HCT116 (cell line): ENCODE measurements at regions not wholly inside any gene's neighbourhood (a gene's known extent, or its start where the extent isn't known, plus 50 kb on each side); places are given as distances from the start of the nearest gene placed in this dataset.

Experiments used
- ATAC-seq: fragments of 200-7000 bp; cut with Tn5 transposase; 2 replicates; pipeline ENCODE4 v1.9.1; 2020; ENCODE audit warnings: mild to moderate bottlenecking, moderate library complexity
- BruUV-seq: library from RNA; stranded (reverse); fragments of 400-500 nt; replicated peaks from 2 replicates; lab custom pipeline; 2021; lab: Mats Ljungman, UMichigan
- CTCF ChIA-PET: fragments of 300-600 bp; sonication (Branson Sonifier 250); formaldehyde crosslinking; loops from one replicate; lab custom pipeline; 2021; ENCODE audit warnings: antibody characterized with exemption; lab: Charles Lee
- POLR2A ChIA-PET: fragments of 300-600, 350-600 bp; sonication (Branson Sonifier 250); formaldehyde crosslinking; loops from one replicate; lab custom pipeline; 2021; ENCODE audit warnings: antibody characterized with exemption; lab: Charles Lee
- RAD21 ChIA-PET, 2 experiments: fragments of 300-600 bp; sonication (Branson Sonifier 250); formaldehyde crosslinking; loops; one replicate each; lab custom pipeline; 2023; ENCODE audit warnings: low total read pairs in 2 of 2; ENCODE audit not compliant: uncharacterized antibody in 2 of 2, unreplicated experiment in 2 of 2, low non-redundant PET in 1 of 2; lab: Charles Lee
- DNase-seq: peaks from one replicate; pipeline ENCODE4 v3.0.0-alpha.2; 2010; ENCODE audit warnings: low read depth, low spot score
- H2AFZ ChIP-seq: fragments of 200-600 bp; shearing (Covaris generic), sonication (generic); 2 replicates; pipeline ENCODE4 v1.6.1; 2017; ENCODE audit warnings: low read depth, mixed run types, mixed read lengths, antibody characterized with exemption, low read length; ENCODE audit not compliant: poor library complexity, severe bottlenecking
- H3K27ac ChIP-seq: 2 replicates; pipeline ENCODE4 v1.5.1; 2012; ENCODE audit warnings: low read depth, low read length
- H3K27me3 ChIP-seq: fragments of 200-600 bp; sonication (generic); 2 replicates; pipeline ENCODE4 v1.6.1; 2016; ENCODE audit warnings: mixed run types, low read length, mixed read lengths; ENCODE audit not compliant: insufficient read depth
- H3K36me3 ChIP-seq, 2 experiments: fragments of 200-500 bp in 1 of 2; fragments of 200-600 bp in 1 of 2; sonication (Bioruptor generic) in 1 of 2; sonication (generic) in 1 of 2; 2 replicates each; pipeline versions ENCODE4 v1.5.1 to v1.6.1; 2014 to 2016; ENCODE audit warnings: low read length in 2 of 2, inconsistent platforms in 1 of 2, mixed read lengths in 1 of 2, mixed run types in 1 of 2; ENCODE audit not compliant: insufficient read depth in 2 of 2, control insufficient read depth in 1 of 2
- H3K4me1 ChIP-seq, 2 experiments: fragments of 200-600 bp in 1 of 2; sonication (generic) in 1 of 2; 2 replicates each; pipeline versions ENCODE4 v1.5.1 to v1.6.1; 2012 to 2017; ENCODE audit warnings: low read length in 2 of 2, inconsistent platforms in 1 of 2, mild to moderate bottlenecking in 1 of 2, mixed read lengths in 1 of 2, mixed run types in 1 of 2, moderate library complexity in 1 of 2; ENCODE audit not compliant: insufficient read depth in 2 of 2, control insufficient read depth in 1 of 2
- H3K4me2 ChIP-seq: fragments of 200-600 bp; sonication (generic); 2 replicates; pipeline ENCODE4 v1.6.1; 2017; ENCODE audit warnings: mixed run types, low read length, mixed read lengths
- H3K4me3 ChIP-seq, 2 experiments: fragments of 200-600 bp in 1 of 2; sonication (generic) in 1 of 2; replicated peaks in 1 of 2; 2 replicates each; pipeline ENCODE4 v1.5.1; 2011 to 2016; ENCODE audit warnings: low read length in 2 of 2, control low read depth in 1 of 2, low read depth in 1 of 2, mild to moderate bottlenecking in 1 of 2, mixed read lengths in 1 of 2, mixed run types in 1 of 2
- H3K79me2 ChIP-seq: fragments of 200-600 bp; sonication (generic); 2 replicates; pipeline ENCODE4 v1.6.1; 2017; ENCODE audit warnings: mild to moderate bottlenecking, mixed run types, low read length, moderate library complexity, mixed read lengths; ENCODE audit not compliant: insufficient read depth
- H3K9ac ChIP-seq: fragments of 200-600 bp; sonication (generic); 2 replicates; pipeline ENCODE4 v1.6.1; 2016; ENCODE audit warnings: low read length, mixed read lengths
- H3K9me2 ChIP-seq: fragments of 200-600 bp; sonication (generic), shearing (Covaris generic); 2 replicates; pipeline ENCODE4 v1.6.1; 2017; ENCODE audit warnings: mixed run types, mild to moderate bottlenecking, moderate library complexity; ENCODE audit not compliant: insufficient read depth
- H3K9me3 ChIP-seq, 2 experiments: fragments of 200-500 bp in 1 of 2; fragments of 200-600 bp in 1 of 2; sonication (Bioruptor generic) in 1 of 2; sonication (generic) in 1 of 2; 2 replicates each; pipeline ENCODE4 v1.6.1; 2014 to 2017; ENCODE audit warnings: low read length in 2 of 2, mixed read lengths in 2 of 2, inconsistent platforms in 1 of 2, low read depth in 1 of 2, mild to moderate bottlenecking in 1 of 2, mixed run types in 1 of 2, moderate library complexity in 1 of 2; ENCODE audit not compliant: control insufficient read depth in 1 of 2, insufficient read depth in 1 of 2
- H4K20me1 ChIP-seq: fragments of 200-600 bp; sonication (generic), shearing (Covaris generic); 2 replicates; pipeline ENCODE4 v1.6.1; 2017; ENCODE audit warnings: mixed run types, mild to moderate bottlenecking, moderate library complexity; ENCODE audit not compliant: insufficient read depth
- ATF3 ChIP-seq: IDR thresholded peaks from 2 replicates; pipeline ENCODE4 v1.6.1; 2012
- CEBPB ChIP-seq: IDR thresholded peaks from 2 replicates; pipeline ENCODE4 v1.6.1; 2012; ENCODE audit warnings: low read depth
- CTCF ChIP-seq, 3 experiments: fragments of 200-600 bp in 1 of 3; sonication (generic) in 1 of 3; IDR thresholded peaks in 2 of 3; conservative IDR thresholded peaks in 1 of 3; 2 replicates each; pipeline ENCODE4 v1.5.1; 2012 to 2017; ENCODE audit warnings: low read depth in 2 of 3, low read length in 2 of 3, antibody characterized with exemption in 1 of 3, borderline replicate concordance in 1 of 3, control low read depth in 1 of 3, mild to moderate bottlenecking in 1 of 3, mixed read lengths in 1 of 3, mixed run types in 1 of 3, moderate library complexity in 1 of 3; ENCODE audit not compliant: insufficient read depth in 1 of 3
- EGR1 ChIP-seq: IDR thresholded peaks from 2 replicates; pipeline ENCODE4 v1.6.1; 2012; ENCODE audit warnings: low read depth
- ELF1 ChIP-seq: IDR thresholded peaks from 2 replicates; pipeline ENCODE4 v1.6.1; 2012; ENCODE audit warnings: low read depth, borderline replicate concordance
- EZH2phosphoT487 ChIP-seq: fragments of 200-600 bp; IDR thresholded peaks from 2 replicates; pipeline ENCODE4 v1.6.1; 2018; ENCODE audit warnings: antibody characterized with exemption, borderline replicate concordance
- FOSL1 ChIP-seq: IDR thresholded peaks from 2 replicates; pipeline ENCODE4 v1.6.1; 2012; ENCODE audit warnings: low read depth
- JUND ChIP-seq: IDR thresholded peaks from 2 replicates; pipeline ENCODE4 v1.6.1; 2012
- MAX ChIP-seq: IDR thresholded peaks from 2 replicates; pipeline ENCODE4 v1.6.1; 2012
- POLR2A ChIP-seq: IDR thresholded peaks from 2 replicates; pipeline ENCODE4 v1.7.0; 2011; ENCODE audit warnings: borderline replicate concordance; ENCODE audit not compliant: insufficient read depth, insufficient read length; ENCODE audit errors: extremely low read depth
- POLR2AphosphoS5 ChIP-seq: IDR thresholded peaks from 2 replicates; pipeline ENCODE4 v1.6.1; 2011; ENCODE audit warnings: mild to moderate bottlenecking, low read depth, low read length, moderate library complexity
- RAD21 ChIP-seq: IDR thresholded peaks from 2 replicates; pipeline ENCODE4 v1.6.1; 2012; ENCODE audit warnings: low read depth, mild to moderate bottlenecking
- REST ChIP-seq: IDR thresholded peaks from 2 replicates; pipeline ENCODE4 v1.6.1; 2012; ENCODE audit warnings: low read depth
- SIN3A ChIP-seq: IDR thresholded peaks from 2 replicates; pipeline ENCODE4 v1.6.1; 2012; ENCODE audit warnings: low read depth
- SP1 ChIP-seq: IDR thresholded peaks from 2 replicates; pipeline ENCODE4 v1.6.1; 2012; ENCODE audit warnings: low read depth
- TCF7L2 ChIP-seq: IDR thresholded peaks from 2 replicates; pipeline ENCODE4 v1.7.0; 2011; ENCODE audit warnings: borderline replicate concordance, inconsistent platforms; ENCODE audit not compliant: insufficient read depth, insufficient read length; ENCODE audit errors: extremely low read depth
- YY1 ChIP-seq: IDR thresholded peaks from 2 replicates; pipeline ENCODE4 v1.6.1; 2011; ENCODE audit warnings: low read length, low read depth, moderate library complexity, mild to moderate bottlenecking; ENCODE audit not compliant: insufficient replicate concordance; ENCODE audit errors: extremely low read depth
- ZBTB33 ChIP-seq: IDR thresholded peaks from 2 replicates; pipeline ENCODE4 v1.6.1; 2011; ENCODE audit warnings: mild to moderate bottlenecking, low read length, moderate library complexity; ENCODE audit not compliant: insufficient replicate concordance; ENCODE audit errors: extremely low read depth
- ZFX ChIP-seq: fragments of 450-650 bp; IDR thresholded peaks from 2 replicates; pipeline ENCODE4 v1.6.1; 2017
- ZNF274 ChIP-seq: fragments of 200-500 bp; sonication (Bioruptor generic); IDR thresholded peaks from 2 replicates; pipeline ENCODE4 v1.6.1; 2014; ENCODE audit warnings: mild to moderate bottlenecking, low read depth, low read length, inconsistent platforms
- intact Hi-C: fragments of 100-400 bp; cut with micrococcal nuclease; formaldehyde crosslinking; loops from 2 replicates; pipeline ENCODE4 v1.10.0; 2022

- peaks cover 2 to 40% of the 10 kb centered on the region in 2 experiments; a peak in 2 of 4 replicates for H3K4me1 ChIP-seq
- ChIA-PET RAD21 (no interaction called here), POLR2A (no interaction called here), CTCF (no interaction called here)
- no peak overlapping the region for H3K4me2 ChIP-seq
- H3K36me3 ChIP-seq, result no peaks in the 10 kb centered on the region; a peak in 1 of 4 replicates
- H3K4me3 ChIP-seq, result no peak overlapping the region
- TF ChIP-seq ZBTB33 (no peak), SP1 (no peak), ZNF274 (no peak), EZH2phosphoT487 (no peak), EGR1 (no peak), CEBPB (no peak), ELF1 (no peak), POLR2A (no peak), RAD21 (no peak), TCF7L2 (no peak), CTCF (IDR thresholded peaks at IDR 0.05 in 2 of 3, conservative IDR thresholded peaks at IDR 0.05 in 1 of 3; ENCODE audit: borderline replicate concordance in 1 of 3, insufficient read depth in 1 of 3, low read depth in 2 of 3, low read length in 2 of 3) (no peak), MAX (no peak), POLR2AphosphoS5 (no peak), ZFX (no peak), YY1 (no peak), REST (no peak), JUND (no peak), FOSL1 (no peak), SIN3A (no peak), ATF3 (no peak)
- H3K9me3 ChIP-seq, result no peaks in the 10 kb centered on the region
- no peaks in the 10 kb centered on the region for H3K27me3 ChIP-seq
- H4K20me1 ChIP-seq, result no peaks in the 10 kb centered on the region; the same call in 1 of the 2 replicates
- no peak overlapping the region for H3K9ac ChIP-seq
- DNase-seq (no peak), ATAC-seq (no peak)
- peaks cover 90% of the 10 kb centered on the region for H3K79me2 ChIP-seq
- H2AFZ ChIP-seq, result no peak overlapping the region
- no peak overlapping the region for H3K27ac ChIP-seq
- BruUV-seq, result no TSS peak
- H3K9me2 ChIP-seq, result no peaks in the 10 kb centered on the region
- intact Hi-C loops, result no loop called here
Measured at GRCh38 chr17:77375917-77376651, 235.3 kb downstream of the SEC14L1 start.
